M059J (cell line): ENCODE measurements at regions not wholly inside any gene's neighbourhood (a gene's known extent, or its start where the extent isn't known, plus 50 kb on each side); places are given as distances from the start of the nearest gene placed in this dataset.

Experiments used
- DNase-seq: peaks from one replicate; pipeline ENCODE4 v3.0.0-alpha.2; 2012; ENCODE audit warnings: low read depth

DNA sequence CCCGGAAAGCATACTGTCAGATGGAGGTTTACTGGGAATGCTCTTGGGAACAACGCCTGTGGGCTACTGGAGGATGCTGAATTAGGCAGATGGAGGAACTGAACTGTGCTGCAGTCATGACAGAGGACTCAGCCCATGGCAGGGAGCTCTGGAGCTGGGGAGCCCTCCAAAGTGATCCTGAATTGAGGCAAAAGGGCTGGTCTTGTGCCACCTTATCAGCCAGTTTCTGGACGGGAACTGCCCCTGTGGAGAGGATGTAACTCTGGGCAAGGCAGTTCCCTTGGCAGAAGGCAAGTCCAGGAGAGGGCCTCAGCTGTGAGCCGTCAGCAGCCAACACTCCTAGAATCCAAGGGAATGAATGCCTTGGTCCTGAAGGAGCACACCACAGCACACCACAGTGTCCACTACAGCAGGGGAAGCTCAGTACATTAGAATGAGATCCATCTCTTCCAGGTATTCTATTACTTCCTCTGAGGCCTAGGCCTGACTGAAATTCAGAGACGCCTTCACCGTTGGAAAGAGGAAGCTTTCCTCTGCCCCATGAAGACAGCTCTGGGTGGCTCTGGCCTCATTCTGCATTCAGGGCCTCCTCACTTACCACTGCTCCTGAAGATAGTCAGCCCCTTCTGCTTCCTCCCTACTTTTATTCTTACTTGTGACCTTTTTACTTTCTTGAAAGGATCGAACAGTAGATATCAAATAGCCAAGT is 139.6 kb upstream of the GPR26 start:
- no peak for DNase-seq

DNA sequence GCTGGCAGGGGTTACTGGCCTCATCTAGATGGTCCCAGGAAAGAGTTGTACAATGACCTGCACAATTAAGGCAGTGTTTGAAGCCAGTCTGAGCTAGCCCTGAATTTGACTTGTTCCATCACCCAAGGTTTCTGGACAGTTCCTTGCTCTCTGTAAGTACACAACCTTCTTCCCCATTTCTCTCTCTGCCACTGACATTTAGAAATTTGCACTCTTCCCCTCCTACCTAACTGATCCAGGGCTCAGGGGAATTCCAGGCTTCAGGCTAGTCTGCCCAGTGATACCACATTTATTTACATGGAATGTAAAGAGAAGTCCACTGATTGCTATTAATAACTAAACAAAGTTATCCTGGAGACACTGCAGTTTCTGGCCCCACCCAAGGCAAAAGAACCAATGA is 139.0 kb upstream of the GPR26 start:
- DNase-seq: no peak

DNA sequence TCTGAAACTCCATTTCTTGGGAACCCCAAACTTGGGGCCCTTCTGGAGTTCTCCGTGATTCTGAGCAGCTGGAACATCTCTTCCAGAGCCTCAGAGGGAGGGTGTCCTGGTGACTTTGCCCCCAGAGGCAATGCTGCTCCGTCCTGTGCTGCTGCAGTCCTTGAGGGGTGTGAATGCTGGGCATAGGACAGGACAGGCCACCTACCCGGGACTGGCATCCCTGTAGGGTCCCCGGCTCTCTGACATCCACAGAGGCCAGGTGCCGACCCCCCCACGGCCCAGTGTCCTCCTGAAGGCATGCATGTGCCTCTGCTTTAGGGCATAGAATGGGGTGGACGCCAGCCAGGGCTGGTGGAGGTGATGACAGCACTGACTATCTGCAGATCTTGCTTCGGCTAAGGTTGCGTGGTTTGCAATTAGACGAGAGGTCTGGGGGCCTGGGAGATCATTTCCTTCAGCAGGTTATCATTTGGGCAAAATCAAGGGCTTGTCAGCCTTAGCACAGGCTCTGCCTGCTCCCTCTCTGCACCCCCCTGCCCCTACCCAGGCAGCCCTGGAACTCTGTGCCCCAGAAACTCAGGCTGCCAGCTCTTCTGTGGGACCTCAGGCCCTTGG is 136.9 kb upstream of the GPR26 start:
- no peak for DNase-seq

DNA sequence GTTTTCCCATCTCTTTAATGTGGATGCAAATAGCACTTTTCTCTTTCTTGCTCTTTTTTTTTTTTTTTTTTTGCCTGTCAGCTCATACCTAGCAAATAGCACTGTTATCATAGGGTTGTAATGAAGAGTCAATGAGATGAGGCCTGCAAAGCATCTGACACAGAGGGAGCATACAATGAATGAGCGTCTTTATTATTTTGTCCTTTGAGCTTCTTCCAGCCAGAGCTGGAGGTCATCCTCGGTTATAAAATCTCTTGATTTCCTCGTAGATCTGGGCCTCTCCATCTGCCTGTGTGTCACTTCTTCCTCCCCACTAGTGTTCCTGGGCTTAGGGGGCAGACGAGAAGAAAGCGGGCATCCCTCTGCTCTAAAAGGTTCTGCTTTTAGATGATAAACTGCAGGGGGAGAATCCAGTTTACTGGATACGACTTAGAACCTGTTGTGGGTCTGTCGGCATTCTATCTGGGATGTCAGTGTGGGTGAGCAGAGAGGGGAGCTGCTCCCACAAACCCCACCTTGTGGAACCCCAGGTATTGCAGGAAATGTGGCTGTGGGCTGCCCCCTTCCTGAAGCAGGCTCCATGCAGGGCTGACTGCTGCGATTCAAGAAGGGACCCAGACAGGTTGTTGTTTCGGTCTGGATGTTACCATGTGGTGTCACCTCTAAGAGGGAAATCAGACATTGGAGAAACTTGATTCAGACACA is 135.8 kb upstream of the GPR26 start:
- DNase-seq: no peak

GRCh38 chr10:123535386-123535785 is 130.8 kb upstream of the GPR26 start:
- DNase-seq: no peak

DNA sequence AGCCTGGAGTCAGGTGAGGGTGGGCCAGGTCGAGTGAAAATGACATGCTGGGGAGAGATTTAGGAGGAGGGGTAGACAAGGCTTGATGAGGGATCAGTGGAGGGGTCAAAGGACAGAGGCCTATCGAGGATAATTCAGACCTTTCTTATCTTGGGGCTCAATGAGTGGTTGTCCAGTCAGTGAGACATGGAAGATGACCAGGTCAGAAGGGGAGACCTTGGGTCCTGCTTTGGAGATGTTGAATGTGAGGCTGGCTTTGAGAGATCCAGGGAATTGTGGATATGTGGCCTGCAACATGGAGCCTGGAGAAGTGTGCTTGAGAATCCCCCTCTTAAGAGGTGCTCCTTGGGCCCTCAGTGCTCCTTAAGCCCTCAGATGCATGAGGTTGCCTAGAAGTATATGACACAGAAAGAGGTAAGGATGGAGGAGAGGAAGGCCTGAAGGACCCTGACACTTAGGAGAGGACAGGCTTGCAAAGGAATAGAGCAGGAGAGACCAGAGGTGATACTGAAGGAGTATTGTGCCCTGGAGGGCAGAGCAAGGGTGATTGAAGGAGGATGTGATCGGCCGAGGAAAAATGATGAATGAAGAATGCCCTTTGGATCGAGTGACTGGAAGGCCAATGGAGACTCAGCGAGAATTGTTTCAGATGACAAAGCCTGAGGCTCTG is 129.8 kb upstream of the GPR26 start:
- no peak for DNase-seq

DNA sequence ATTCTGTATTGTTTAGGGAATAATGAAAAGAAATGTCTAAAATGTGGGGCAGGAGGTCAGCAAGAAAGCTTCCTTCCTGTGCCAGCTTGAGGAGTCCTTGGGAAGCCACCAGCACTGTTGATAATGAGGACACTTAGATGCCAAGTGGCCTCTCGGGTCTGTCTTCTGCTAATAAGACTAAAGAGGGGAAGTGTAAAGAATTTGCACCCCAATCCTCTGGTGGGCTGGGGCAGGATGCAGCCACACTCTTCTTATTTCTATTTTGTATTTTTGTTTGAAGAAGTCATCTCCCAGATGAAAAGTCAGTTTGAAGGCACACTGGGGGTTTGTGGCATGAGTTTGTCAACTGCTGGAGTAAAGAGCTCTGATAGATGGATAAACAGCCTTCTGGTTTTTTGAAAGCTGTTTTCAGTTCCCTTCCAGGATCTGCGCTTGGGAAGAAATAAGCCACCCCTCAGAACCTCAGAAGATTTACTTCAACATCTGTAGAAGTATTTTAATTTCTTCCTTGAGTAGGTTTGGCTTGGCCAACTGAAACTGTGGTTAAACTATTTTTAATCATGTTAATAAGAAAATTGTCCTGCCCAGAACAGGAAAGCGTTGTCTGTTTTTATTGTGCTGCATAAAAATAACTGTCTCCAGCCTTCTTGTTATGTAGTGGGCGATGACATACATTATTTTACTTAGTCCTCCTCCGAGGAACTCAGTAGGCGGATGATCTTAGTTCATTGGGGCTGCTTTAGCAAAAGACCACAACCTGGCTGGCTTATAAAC is 128.8 kb upstream of the GPR26 start:
- DNase-seq: no peak

DNA sequence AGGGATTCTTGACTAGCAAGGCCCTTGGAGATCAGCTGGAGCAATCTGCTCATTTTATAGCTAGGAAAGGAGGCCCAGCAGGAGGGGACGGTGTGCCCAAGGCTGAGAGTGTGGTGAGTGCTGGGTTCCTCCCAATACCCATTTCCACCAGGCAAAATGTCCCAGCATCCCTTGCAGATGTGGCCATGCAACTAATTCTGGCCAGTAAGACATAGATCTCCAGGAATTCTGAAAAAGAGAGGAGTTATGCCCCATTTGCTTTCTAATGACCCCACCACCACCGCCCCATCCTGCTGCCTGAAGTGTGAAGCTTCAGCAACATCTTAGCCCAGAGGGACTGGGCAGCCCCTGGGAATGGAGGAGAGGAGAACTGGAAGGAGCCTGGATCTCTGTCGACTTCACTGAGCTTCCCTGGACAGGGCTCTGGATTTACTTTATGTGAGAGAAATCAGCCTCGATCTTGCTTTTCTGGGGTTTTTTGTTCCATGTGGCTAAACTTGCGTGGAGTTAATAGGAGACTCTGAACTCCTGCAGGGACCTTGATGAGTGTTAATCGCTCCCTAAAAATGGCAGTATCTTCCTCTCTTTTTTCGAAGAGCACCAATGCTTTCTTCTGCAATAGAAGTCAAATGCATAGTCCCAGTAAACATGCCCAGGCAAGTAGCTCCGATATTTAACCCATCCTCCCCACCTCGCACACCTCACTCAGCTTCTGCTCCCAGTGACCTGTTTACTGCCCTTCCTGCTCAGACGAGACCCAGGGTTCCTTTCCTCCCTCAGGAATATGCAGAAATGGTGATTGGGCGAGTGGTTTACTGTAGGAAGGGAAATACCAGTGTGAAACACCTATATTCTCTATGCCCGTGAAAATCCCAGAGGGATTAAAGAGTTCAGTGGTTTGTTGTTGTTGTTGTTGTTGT is 127.5 kb upstream of the GPR26 start:
- DNase-seq: no peak

- DNase-seq: no peak
Observed at GRCh38 chr10:123544986-123545385, 121.2 kb upstream of the GPR26 start.

GRCh38 chr10:123548770-123549169 is 117.4 kb upstream of the GPR26 start:
- DNase-seq: no peak

DNA sequence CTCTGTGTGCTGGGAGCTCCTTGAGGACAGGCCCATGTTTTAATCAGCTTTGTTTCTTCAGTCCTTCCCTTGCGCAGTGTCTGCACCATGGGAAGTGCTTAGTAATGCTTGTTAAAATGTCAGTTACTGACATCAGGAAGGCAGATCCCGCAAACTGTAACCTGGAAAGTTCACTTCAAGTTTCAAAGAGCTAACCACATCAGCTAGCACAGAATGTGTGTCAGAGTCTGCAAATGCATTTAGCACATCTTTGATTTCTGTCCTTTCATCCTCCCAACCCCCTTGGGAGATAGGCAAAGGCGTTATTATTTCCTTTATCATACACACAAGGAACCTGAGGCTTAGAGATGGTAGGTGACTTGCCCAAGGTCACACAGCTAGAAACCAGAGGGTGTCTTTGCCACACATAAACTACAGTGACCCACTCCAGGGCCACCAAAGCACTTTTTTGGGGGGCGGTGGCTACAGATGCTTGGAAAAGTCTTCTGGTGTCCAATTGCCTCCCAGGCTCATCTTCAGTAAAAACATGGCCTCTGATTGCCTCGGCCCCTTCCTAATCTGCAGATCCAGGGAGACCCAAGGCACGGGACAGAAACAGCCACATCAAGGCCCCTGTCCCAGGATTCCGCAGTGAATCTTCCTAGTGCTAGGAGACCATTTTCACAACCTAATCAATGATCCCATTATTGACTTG is 116.2 kb upstream of the GPR26 start:
- no peak for DNase-seq

GRCh38 chr10:123550675-123551096 is 115.5 kb upstream of the GPR26 start:
- DNase-seq: no peak

DNA sequence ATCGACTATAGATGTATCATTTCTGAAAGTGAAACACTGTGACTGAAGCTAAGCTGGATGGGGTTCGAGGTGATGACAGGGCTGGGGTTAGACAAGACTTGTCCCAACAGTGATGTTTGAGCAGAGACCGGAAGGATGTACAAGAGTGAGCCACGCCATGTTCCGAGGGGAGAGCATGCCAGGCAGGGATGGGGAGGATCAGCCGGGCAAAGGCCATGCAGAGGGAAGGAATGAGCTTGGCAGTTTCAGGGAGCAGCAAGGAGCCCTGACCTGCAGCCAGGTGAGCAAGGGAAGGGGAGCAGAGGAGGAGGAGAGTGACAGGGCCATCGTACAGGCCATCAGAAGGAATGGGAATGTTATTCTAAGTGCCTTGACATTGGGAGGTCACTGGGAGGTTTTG is 114.9 kb upstream of the GPR26 start:
- DNase-seq: no peak

DNA sequence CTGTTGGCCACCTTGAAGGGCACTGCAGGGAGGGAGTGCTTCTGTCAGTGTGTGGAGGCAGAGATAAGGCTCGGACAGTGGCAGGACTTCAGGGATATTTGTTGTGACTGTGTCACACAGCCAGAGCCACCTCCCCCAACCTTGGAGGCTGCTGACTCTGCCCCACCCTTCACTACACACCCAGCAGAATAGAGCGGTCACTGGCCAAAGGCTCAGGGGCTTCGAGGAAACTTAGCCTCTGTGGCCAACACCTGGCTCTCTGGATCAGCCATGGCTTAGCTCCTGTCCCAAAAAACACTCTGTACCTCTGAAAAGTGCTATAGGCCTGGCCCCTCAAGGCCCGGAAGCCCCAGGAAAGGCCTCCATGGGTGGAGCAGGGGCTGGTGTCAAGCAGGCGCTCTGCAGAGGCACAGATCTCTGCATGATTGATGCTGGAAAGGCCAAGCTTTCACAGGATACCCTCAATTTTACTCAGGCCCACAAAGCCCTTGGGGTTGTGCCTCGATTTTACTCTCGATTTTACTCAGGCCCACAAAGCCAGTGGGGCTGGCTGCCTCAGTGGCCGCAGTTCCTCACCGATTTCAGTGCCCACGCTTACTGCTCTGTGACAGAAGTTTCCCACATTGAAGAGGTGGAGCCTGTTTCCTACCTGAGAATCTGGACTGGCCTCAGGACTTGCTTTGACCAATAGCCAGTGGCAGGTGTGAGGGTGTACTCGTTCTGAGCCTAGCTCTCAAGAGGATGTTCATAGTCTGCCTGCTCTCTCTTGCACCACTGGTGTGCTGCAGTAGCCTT is 113.2 kb upstream of the GPR26 start:
- DNase-seq: no peak

DNA sequence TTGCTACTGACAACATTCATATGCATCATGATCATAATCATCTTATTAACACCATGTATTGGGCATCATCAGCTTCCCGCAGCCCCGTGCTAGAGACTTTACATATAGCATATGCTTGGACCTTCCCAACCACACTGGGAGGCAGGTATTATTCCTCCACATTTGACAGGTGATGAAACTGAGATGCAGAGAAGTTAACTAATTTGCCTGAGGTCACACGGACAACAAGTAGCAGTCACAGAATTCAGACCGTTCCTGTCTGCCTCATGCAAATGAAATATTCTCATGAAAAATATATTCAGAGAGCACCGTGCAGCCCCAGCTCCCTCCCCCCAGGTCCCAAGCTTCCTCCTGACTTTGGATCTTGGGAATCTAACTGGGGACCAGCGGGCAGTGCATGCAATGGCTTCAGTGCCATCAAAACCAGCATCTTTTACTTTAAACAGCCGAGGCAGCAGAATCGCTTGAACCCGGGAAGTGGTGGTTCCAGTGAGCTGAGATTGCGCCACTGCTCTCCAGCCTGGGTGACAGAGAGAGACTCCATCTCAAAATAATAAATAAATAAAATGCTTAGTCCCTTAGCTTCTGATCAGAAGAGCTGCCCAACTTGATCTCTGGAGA is 112.2 kb upstream of the GPR26 start:
- no peak for DNase-seq

GRCh38 chr10:123554656-123555055 is 111.5 kb upstream of the GPR26 start:
- DNase-seq: no peak

DNA sequence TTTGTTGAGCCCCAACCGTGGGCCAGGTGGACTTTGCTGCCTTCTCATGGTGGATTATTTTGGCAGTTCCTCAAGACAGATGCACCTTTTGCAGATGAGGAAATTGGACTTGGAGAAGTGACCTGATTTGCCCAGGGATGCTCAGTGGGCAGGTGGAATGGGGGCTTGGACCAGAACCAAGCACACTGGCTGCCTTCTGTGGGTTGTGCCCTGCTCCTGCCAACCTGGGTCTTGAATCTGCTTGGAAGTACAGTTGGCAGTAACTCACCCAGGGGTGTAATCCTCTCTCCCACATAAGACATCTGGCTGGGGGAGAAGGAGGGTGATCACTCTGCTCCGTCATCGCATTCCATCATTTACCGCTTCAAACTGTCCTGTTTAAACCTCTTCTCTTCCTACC is 110.5 kb upstream of the GPR26 start:
- no peak for DNase-seq

GRCh38 chr10:123556049-123556448 is 110.1 kb upstream of the GPR26 start:
- no peak for DNase-seq

DNA sequence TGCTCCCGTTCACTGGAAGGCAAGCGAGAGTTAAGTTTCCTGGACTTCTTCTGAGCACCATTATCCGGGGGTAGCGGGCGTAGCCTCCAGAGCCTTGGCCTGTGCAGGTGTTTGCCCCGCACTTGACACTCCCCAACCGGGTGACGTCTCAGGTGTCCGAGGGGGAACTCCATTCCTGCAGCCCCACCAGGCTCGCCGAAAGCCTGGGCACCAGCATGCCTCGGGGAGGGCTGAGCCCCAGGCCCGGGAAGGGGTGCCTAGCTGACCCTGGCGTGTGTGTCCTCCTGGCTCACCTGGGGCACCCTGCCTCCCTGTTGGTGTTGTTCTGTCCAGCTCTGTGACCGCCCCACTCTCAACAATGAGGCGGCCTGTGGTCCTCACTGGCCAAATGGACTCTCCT is 109.4 kb upstream of the GPR26 start:
- DNase-seq: no peak
